ENCODE measurements at regions not wholly inside any gene's neighbourhood (a gene's known extent, or its start where the extent isn't known, plus 50 kb on each side); places are given as distances from the start of the nearest gene placed in this dataset.

GRCh38 chr2:196399722-196400691, 228.6 kb upstream of the STK17B start (continued):
- no peak for TF ChIP-seq RBM15 (IDR thresholded peaks at IDR 0.05; ENCODE audit: insufficient read depth, low read length)
- TF ChIP-seq ZSCAN32 (CRISPR knock-in tag; IDR thresholded peaks at IDR 0.05) = peak; percentile 88
- peak; percentile 88 for TF ChIP-seq ARID1B (IDR thresholded peaks at IDR 0.05)
- TF ChIP-seq, protein P1, sequence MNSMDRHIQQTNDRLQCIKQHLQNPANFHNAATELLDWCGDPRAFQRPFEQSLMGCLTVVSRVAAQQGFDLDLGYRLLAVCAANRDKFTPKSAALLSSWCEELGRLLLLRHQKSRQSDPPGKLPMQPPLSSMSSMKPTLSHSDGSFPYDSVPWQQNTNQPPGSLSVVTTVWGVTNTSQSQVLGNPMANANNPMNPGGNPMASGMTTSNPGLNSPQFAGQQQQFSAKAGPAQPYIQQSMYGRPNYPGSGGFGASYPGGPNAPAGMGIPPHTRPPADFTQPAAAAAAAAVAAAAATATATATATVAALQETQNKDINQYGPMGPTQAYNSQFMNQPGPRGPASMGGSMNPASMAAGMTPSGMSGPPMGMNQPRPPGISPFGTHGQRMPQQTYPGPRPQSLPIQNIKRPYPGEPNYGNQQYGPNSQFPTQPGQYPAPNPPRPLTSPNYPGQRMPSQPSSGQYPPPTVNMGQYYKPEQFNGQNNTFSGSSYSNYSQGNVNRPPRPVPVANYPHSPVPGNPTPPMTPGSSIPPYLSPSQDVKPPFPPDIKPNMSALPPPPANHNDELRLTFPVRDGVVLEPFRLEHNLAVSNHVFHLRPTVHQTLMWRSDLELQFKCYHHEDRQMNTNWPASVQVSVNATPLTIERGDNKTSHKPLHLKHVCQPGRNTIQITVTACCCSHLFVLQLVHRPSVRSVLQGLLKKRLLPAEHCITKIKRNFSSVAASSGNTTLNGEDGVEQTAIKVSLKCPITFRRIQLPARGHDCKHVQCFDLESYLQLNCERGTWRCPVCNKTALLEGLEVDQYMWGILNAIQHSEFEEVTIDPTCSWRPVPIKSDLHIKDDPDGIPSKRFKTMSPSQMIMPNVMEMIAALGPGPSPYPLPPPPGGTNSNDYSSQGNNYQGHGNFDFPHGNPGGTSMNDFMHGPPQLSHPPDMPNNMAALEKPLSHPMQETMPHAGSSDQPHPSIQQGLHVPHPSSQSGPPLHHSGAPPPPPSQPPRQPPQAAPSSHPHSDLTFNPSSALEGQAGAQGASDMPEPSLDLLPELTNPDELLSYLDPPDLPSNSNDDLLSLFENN (IDR thresholded peaks at IDR 0.05; ENCODE audit: low read depth in 2 of 2, low read length in 2 of 2) = 0 out of 4 replicates have a peak, but pooled peaks of 1 of the 2 experiments have one; percentile 27
- no peak for TF ChIP-seq PHB2 (IDR thresholded peaks at IDR 0.05; ENCODE audit: low read depth)
- no peak for TF ChIP-seq GATAD2A (IDR thresholded peaks at IDR 0.05)
- TF ChIP-seq XRCC5 (IDR thresholded peaks at IDR 0.05; ENCODE audit: low read depth, low read length) = no peak
- TF ChIP-seq KDM5B (IDR thresholded peaks at IDR 0.05; ENCODE audit: insufficient replicate concordance, low read depth, low read length) = no peak
- TF ChIP-seq HDAC3 (IDR thresholded peaks at IDR 0.05; ENCODE audit: borderline replicate concordance, partially characterized antibody) = peak; percentile 76
- TF ChIP-seq CCAR2 (IDR thresholded peaks at IDR 0.05; ENCODE audit: low read depth, low read length) = no peak
- TF ChIP-seq PCBP1 (IDR thresholded peaks at IDR 0.05; ENCODE audit: low read depth, low read length, poor library complexity, severe bottlenecking) = no peak
- TF ChIP-seq ZNF133 (CRISPR knock-in tag; IDR thresholded peaks at IDR 0.05) = no peak
- TF ChIP-seq DPF2 (IDR thresholded peaks at IDR 0.05) = peak; percentile 92
- TF ChIP-seq, protein P2, sequence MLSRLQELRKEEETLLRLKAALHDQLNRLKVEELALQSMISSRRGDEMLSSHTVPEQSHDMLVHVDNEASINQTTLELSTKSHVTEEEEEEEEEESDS (CRISPR knock-in tag; IDR thresholded peaks at IDR 0.05) = no peak
- peak; percentile 69 for TF ChIP-seq TCF3 (CRISPR knock-in tag; IDR thresholded peaks at IDR 0.05)
- peak in 1 of 2 experiments; percentile 74; a peak in 2 of 4 replicates for TF ChIP-seq TEAD1 (CRISPR knock-in tag; IDR thresholded peaks at IDR 0.05)
- TF ChIP-seq FOXP1 (CRISPR knock-in tag; IDR thresholded peaks at IDR 0.05) = no peak
- TF ChIP-seq, protein P3, sequence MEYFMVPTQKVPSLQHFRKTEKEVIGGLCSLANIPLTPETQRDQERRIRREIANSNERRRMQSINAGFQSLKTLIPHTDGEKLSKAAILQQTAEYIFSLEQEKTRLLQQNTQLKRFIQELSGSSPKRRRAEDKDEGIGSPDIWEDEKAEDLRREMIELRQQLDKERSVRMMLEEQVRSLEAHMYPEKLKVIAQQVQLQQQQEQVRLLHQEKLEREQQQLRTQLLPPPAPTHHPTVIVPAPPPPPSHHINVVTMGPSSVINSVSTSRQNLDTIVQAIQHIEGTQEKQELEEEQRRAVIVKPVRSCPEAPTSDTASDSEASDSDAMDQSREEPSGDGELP (CRISPR knock-in tag; IDR thresholded peaks at IDR 0.05; ENCODE audit: borderline replicate concordance) = no peak
- TF ChIP-seq ZNF778 (CRISPR knock-in tag; IDR thresholded peaks at IDR 0.05) = no peak
- TF ChIP-seq PKNOX1 (IDR thresholded peaks at IDR 0.05) = peak; percentile 60
- TF ChIP-seq EP300 (IDR thresholded peaks at IDR 0.05; ENCODE audit: low read length) = peak; percentile 99
- TF ChIP-seq, protein P4, sequence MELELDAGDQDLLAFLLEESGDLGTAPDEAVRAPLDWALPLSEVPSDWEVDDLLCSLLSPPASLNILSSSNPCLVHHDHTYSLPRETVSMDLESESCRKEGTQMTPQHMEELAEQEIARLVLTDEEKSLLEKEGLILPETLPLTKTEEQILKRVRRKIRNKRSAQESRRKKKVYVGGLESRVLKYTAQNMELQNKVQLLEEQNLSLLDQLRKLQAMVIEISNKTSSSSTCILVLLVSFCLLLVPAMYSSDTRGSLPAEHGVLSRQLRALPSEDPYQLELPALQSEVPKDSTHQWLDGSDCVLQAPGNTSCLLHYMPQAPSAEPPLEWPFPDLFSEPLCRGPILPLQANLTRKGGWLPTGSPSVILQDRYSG (tag; conservative IDR thresholded peaks at IDR 0.05; ENCODE audit: low read depth) = no peak
